HepG2 (cell line): ENCODE measurements at regions not wholly inside any gene's neighbourhood (a gene's known extent, or its start where the extent isn't known, plus 50 kb on each side); places are given as distances from the start of the nearest gene placed in this dataset.

Experiments
- ATAC-seq: fragments of 200-7000 bp; cut with Tn5 transposase; 3 replicates; pipeline ENCODE4 v1.9.1; 2020; ENCODE audit warnings: mild to moderate bottlenecking, moderate library complexity
- BruUV-seq: library from RNA; stranded (reverse); fragments of 400-500 nt; replicated peaks from 2 replicates; lab custom pipeline; 2021; lab: Mats Ljungman, UMichigan
- CTCF ChIA-PET: fragments of 300-600 bp; formaldehyde crosslinking; extraction: SDS; loops from one replicate; lab custom pipeline; 2021; ENCODE audit warnings: low total read pairs, inconsistent platforms, low intra/inter-chr PET ratio; lab: Yijun Ruan, JAX
- POLR2A ChIA-PET: fragments of 350-600 bp; sonication (Branson Sonifier 250); formaldehyde crosslinking; loops from one replicate; lab custom pipeline; 2020; ENCODE audit warnings: antibody characterized with exemption, inconsistent platforms; lab: Yijun Ruan, JAX
- DNase-seq: peaks from one replicate; pipeline ENCODE4 v3.0.0-alpha.2; 2015; ENCODE audit warnings: low spot score
- FAIRE-seq: peaks from 3 replicates; lab custom pipeline; 2011; peaks lifted over from hg19 to GRCh38; lab: Jason Lieb, UNC
- H2AFZ ChIP-seq: one replicate; pipeline ENCODE4 v1.6.1; 2011; ENCODE audit warnings: low read length, inconsistent platforms
- H3K27ac ChIP-seq: fragments of 300-600 bp; 3 replicates; pipeline ENCODE4 v1.8.0; 2011; ENCODE audit warnings: mixed run types, mild to moderate bottlenecking, mixed read lengths, low read length, inconsistent platforms; ENCODE audit not compliant: insufficient read depth; ENCODE audit errors: extremely low read length
- H3K27me3 ChIP-seq, 2 experiments: fragments of 200-600 bp in 1 of 2; 2 replicates in 1 of 2; 3 replicates in 1 of 2; pipeline versions ENCODE4 v1.6.0 to v1.8.0; 2011; ENCODE audit warnings: low read length in 2 of 2, mild to moderate bottlenecking in 2 of 2, moderate library complexity in 2 of 2, inconsistent platforms in 1 of 2; ENCODE audit not compliant: insufficient read depth in 2 of 2, control insufficient read depth in 1 of 2
- H3K36me3 ChIP-seq, 2 experiments: fragments of 200-600 bp in 1 of 2; replicated peaks in 1 of 2; 2 replicates in 1 of 2; 3 replicates in 1 of 2; pipeline versions ENCODE4 v1.5.1 to v1.8.0; 2011; ENCODE audit warnings: low read length in 2 of 2, inconsistent platforms in 1 of 2; ENCODE audit not compliant: insufficient read depth in 2 of 2, control insufficient read depth in 1 of 2
- H3K4me1 ChIP-seq: 2 replicates; pipeline ENCODE4 v1.5.1; 2012; ENCODE audit warnings: low read length, inconsistent platforms; ENCODE audit not compliant: insufficient read depth
- H3K4me2 ChIP-seq: 2 replicates; pipeline ENCODE4 v1.6.0; 2011; ENCODE audit warnings: low read depth, low read length, inconsistent platforms
- H3K4me3 ChIP-seq, 3 experiments: fragments of 200-600 bp in 1 of 3; sonication (generic), shearing (Covaris generic) in 1 of 3; replicated peaks in 1 of 3; 2 replicates each; pipeline ENCODE4 v1.5.1; 2011 to 2016; ENCODE audit warnings: low read length in 3 of 3, inconsistent platforms in 2 of 3, low read depth in 2 of 3, mild to moderate bottlenecking in 2 of 3, control low read depth in 1 of 3, mixed read lengths in 1 of 3; ENCODE audit not compliant: insufficient read depth in 1 of 3
- H3K79me2 ChIP-seq: one replicate; pipeline ENCODE4 v1.6.1; 2011; ENCODE audit warnings: low read length, inconsistent platforms; ENCODE audit not compliant: insufficient read depth
- H3K9ac ChIP-seq: 2 replicates; pipeline ENCODE4 v1.6.0; 2011; ENCODE audit warnings: mild to moderate bottlenecking, low read depth, low read length, inconsistent platforms; ENCODE audit not compliant: insufficient read depth
- H3K9me3 ChIP-seq: 2 replicates; pipeline ENCODE4 v1.5.1; 2012; ENCODE audit warnings: mild to moderate bottlenecking, low read length
- H4K20me1 ChIP-seq: 2 replicates; pipeline ENCODE4 v1.6.0; 2011; ENCODE audit warnings: inconsistent platforms, mild to moderate bottlenecking, low read length, moderate library complexity; ENCODE audit not compliant: insufficient read depth
- AKAP8 ChIP-seq: sonication (generic); formaldehyde crosslinking; IDR thresholded peaks from 2 replicates; pipeline ENCODE4 v1.5.1; 2020; ENCODE audit warnings: mild to moderate bottlenecking, missing genetic modification reagents
- KDM5B ChIP-seq: sonication (generic); formaldehyde crosslinking; IDR thresholded peaks from 2 replicates; pipeline ENCODE4 v1.4.0; 2020; ENCODE audit warnings: missing genetic modification reagents, mild to moderate bottlenecking, borderline replicate concordance
- MAF1 ChIP-seq: sonication (generic); formaldehyde crosslinking; IDR thresholded peaks from 2 replicates; pipeline ENCODE4 v1.5.0; 2020; ENCODE audit warnings: missing genetic modification reagents, borderline replicate concordance
- NKX3-1 ChIP-seq: sonication (generic); formaldehyde crosslinking; IDR thresholded peaks from 2 replicates; pipeline ENCODE4 v1.5.0; 2020; ENCODE audit warnings: missing genetic modification reagents
- REST ChIP-seq, 2 experiments: IDR thresholded peaks; 2 replicates each; pipeline ENCODE4 v1.6.1; 2011 to 2012; ENCODE audit warnings: low read length in 2 of 2, borderline replicate concordance in 1 of 2, low read depth in 1 of 2, mild to moderate bottlenecking in 1 of 2, moderate library complexity in 1 of 2
- SALL1 ChIP-seq: sonication (generic); formaldehyde crosslinking; IDR thresholded peaks from 2 replicates; pipeline ENCODE4 v1.8.0; 2022; ENCODE audit warnings: mild to moderate bottlenecking, missing genetic modification reagents
- WGBS: methylation state at CpG from one replicate; pipeline ENCODE4 v1.1.6; 2017; ENCODE audit warnings: low lambda C conversion rate; 5-methylcytosine and 5-hydroxymethylcytosine counted together
- in situ Hi-C: cut with HindIII; loops from 2 replicates; pipeline ENCODE4 v1.10.0; 2017; ENCODE audit warnings: low pct_unique_long_range_greater_than_20kb; ENCODE audit not compliant: extremely low pct_ligation_motif_present
- intact Hi-C: fragments of 100-400 bp; cut with micrococcal nuclease; formaldehyde crosslinking; loops from one replicate; pipeline ENCODE4 v1.10.0; 2022; ENCODE audit not compliant: unreplicated experiment

- FAIRE-seq (no peak), ATAC-seq (no peak)
- H3K27me3 ChIP-seq = no peaks in the 10 kb centered on the region
- no peaks in the 10 kb centered on the region for H4K20me1 ChIP-seq
- no peak overlapping the region for H3K4me3 ChIP-seq
- BruUV-seq = no TSS peak
- intact Hi-C loops (no loop called here), in situ Hi-C loops (no loop called here)
- H3K4me2 ChIP-seq = no peak overlapping the region
- CTCF ChIA-PET = no interaction called here
- H3K36me3 ChIP-seq = no peaks in the 10 kb centered on the region
- no peak overlapping the region for H3K9ac ChIP-seq
- 45% methylated on average over 9 of the region's 11 CpGs for WGBS
- H3K4me1 ChIP-seq = no peaks in the 10 kb centered on the region
- H3K27ac ChIP-seq = no peak overlapping the region
- POLR2A ChIA-PET = no interaction called here
- no peak overlapping the region for H2AFZ ChIP-seq
- TF ChIP-seq MAF1 (CRISPR knock-in tag) (no peak), AKAP8 (CRISPR knock-in tag) (no peak), NKX3-1 (no peak), KDM5B (CRISPR knock-in tag) (no peak), REST (IDR thresholded peaks at IDR 0.05; ENCODE audit: borderline replicate concordance in 1 of 2, low read depth in 1 of 2, low read length in 2 of 2) (no peak)
- TF ChIP-seq, all 625 proteins: peak for 0
- Histone ChIP-seq H3K79me2 (no peaks in the 10 kb centered on the region), H3K9me3 (peaks cover 8% of the 10 kb centered on the region; the same call in 1 of the 2 replicates)
- no peak for DNase-seq
Measured at GRCh38 chr13:104648291-104648690, 1582.1 kb upstream of the SLC10A2 start.

- no peaks in the 10 kb centered on the region for H3K4me1 ChIP-seq
- no TSS peak for BruUV-seq
- peaks cover 29% of the 10 kb centered on the region for H3K9me3 ChIP-seq
- no peaks in the 10 kb centered on the region for H3K79me2 ChIP-seq
- intact Hi-C loops (no loop called here), in situ Hi-C loops (no loop called here)
- H3K4me3 ChIP-seq = no peak overlapping the region
- no peak overlapping the region for H3K27ac ChIP-seq
- ChIA-PET CTCF (no interaction called here), POLR2A (no interaction called here)
- no peak for ATAC-seq
- no peak overlapping the region for H2AFZ ChIP-seq
- no peaks in the 10 kb centered on the region for H4K20me1 ChIP-seq
- WGBS = 4% methylated on average over 4 of the region's 4 CpGs
- no peak overlapping the region for H3K4me2 ChIP-seq
- FAIRE-seq = no peak
- no peaks in the 10 kb centered on the region for H3K27me3 ChIP-seq
- H3K36me3 ChIP-seq = no peaks in the 10 kb centered on the region
- no peak overlapping the region for H3K9ac ChIP-seq
- no peak for DNase-seq
- TF ChIP-seq SALL1 (CRISPR knock-in tag) = no peak
Measured at GRCh38 chr13:104645786-104646185, 1579.6 kb upstream of the SLC10A2 start.
